HepG2 (cell line): ENCODE measurements at regions not wholly inside any gene's neighbourhood (a gene's known extent, or its start where the extent isn't known, plus 50 kb on each side); places are given as distances from the start of the nearest gene placed in this dataset.

ENCODE experiments used
- ATAC-seq: fragments of 200-7000 bp; cut with Tn5 transposase; 3 replicates; pipeline ENCODE4 v1.9.1; 2020; ENCODE audit warnings: mild to moderate bottlenecking, moderate library complexity
- BruUV-seq: library from RNA; stranded (reverse); fragments of 400-500 nt; replicated peaks from 2 replicates; lab custom pipeline; 2021; lab: Mats Ljungman, UMichigan
- CTCF ChIA-PET: fragments of 300-600 bp; formaldehyde crosslinking; extraction: SDS; loops from one replicate; lab custom pipeline; 2021; ENCODE audit warnings: low total read pairs, inconsistent platforms, low intra/inter-chr PET ratio; lab: Yijun Ruan, JAX
- POLR2A ChIA-PET: fragments of 350-600 bp; sonication (Branson Sonifier 250); formaldehyde crosslinking; loops from one replicate; lab custom pipeline; 2020; ENCODE audit warnings: antibody characterized with exemption, inconsistent platforms; lab: Yijun Ruan, JAX
- DNase-seq: peaks from one replicate; pipeline ENCODE4 v3.0.0-alpha.2; 2015; ENCODE audit warnings: low spot score
- FAIRE-seq: peaks from 3 replicates; lab custom pipeline; 2011; peaks lifted over from hg19 to GRCh38; lab: Jason Lieb, UNC
- H2AFZ ChIP-seq: one replicate; pipeline ENCODE4 v1.6.1; 2011; ENCODE audit warnings: low read length, inconsistent platforms
- H3K27ac ChIP-seq: fragments of 300-600 bp; 3 replicates; pipeline ENCODE4 v1.8.0; 2011; ENCODE audit warnings: mixed run types, mild to moderate bottlenecking, mixed read lengths, low read length, inconsistent platforms; ENCODE audit not compliant: insufficient read depth; ENCODE audit errors: extremely low read length
- H3K27me3 ChIP-seq, 2 experiments: fragments of 200-600 bp in 1 of 2; 2 replicates in 1 of 2; 3 replicates in 1 of 2; pipeline versions ENCODE4 v1.6.0 to v1.8.0; 2011; ENCODE audit warnings: low read length in 2 of 2, mild to moderate bottlenecking in 2 of 2, moderate library complexity in 2 of 2, inconsistent platforms in 1 of 2; ENCODE audit not compliant: insufficient read depth in 2 of 2, control insufficient read depth in 1 of 2
- H3K36me3 ChIP-seq, 2 experiments: fragments of 200-600 bp in 1 of 2; replicated peaks in 1 of 2; 2 replicates in 1 of 2; 3 replicates in 1 of 2; pipeline versions ENCODE4 v1.5.1 to v1.8.0; 2011; ENCODE audit warnings: low read length in 2 of 2, inconsistent platforms in 1 of 2; ENCODE audit not compliant: insufficient read depth in 2 of 2, control insufficient read depth in 1 of 2
- H3K4me1 ChIP-seq: 2 replicates; pipeline ENCODE4 v1.5.1; 2012; ENCODE audit warnings: low read length, inconsistent platforms; ENCODE audit not compliant: insufficient read depth
- H3K4me2 ChIP-seq: 2 replicates; pipeline ENCODE4 v1.6.0; 2011; ENCODE audit warnings: low read depth, low read length, inconsistent platforms
- H3K4me3 ChIP-seq, 3 experiments: fragments of 200-600 bp in 1 of 3; sonication (generic), shearing (Covaris generic) in 1 of 3; replicated peaks in 1 of 3; 2 replicates each; pipeline ENCODE4 v1.5.1; 2011 to 2016; ENCODE audit warnings: low read length in 3 of 3, inconsistent platforms in 2 of 3, low read depth in 2 of 3, mild to moderate bottlenecking in 2 of 3, control low read depth in 1 of 3, mixed read lengths in 1 of 3; ENCODE audit not compliant: insufficient read depth in 1 of 3
- H3K79me2 ChIP-seq: one replicate; pipeline ENCODE4 v1.6.1; 2011; ENCODE audit warnings: low read length, inconsistent platforms; ENCODE audit not compliant: insufficient read depth
- H3K9ac ChIP-seq: 2 replicates; pipeline ENCODE4 v1.6.0; 2011; ENCODE audit warnings: mild to moderate bottlenecking, low read depth, low read length, inconsistent platforms; ENCODE audit not compliant: insufficient read depth
- H3K9me3 ChIP-seq: 2 replicates; pipeline ENCODE4 v1.5.1; 2012; ENCODE audit warnings: mild to moderate bottlenecking, low read length
- H4K20me1 ChIP-seq: 2 replicates; pipeline ENCODE4 v1.6.0; 2011; ENCODE audit warnings: inconsistent platforms, mild to moderate bottlenecking, low read length, moderate library complexity; ENCODE audit not compliant: insufficient read depth
- CBFB ChIP-seq: sonication (generic); formaldehyde crosslinking; IDR thresholded peaks from 2 replicates; pipeline ENCODE4 v1.4.0; 2020; ENCODE audit warnings: missing genetic modification reagents
- FOXK1 ChIP-seq: sonication (generic); formaldehyde crosslinking; IDR thresholded peaks from 2 replicates; pipeline ENCODE4 v1.4.0; 2020; ENCODE audit warnings: low read depth, missing genetic modification reagents, borderline replicate concordance
- FOXO1 ChIP-seq: sonication (generic); formaldehyde crosslinking; IDR thresholded peaks from 2 replicates; pipeline ENCODE4 v1.4.0; 2020; ENCODE audit warnings: missing genetic modification reagents
- GFI1 ChIP-seq: sonication (generic); formaldehyde crosslinking; IDR thresholded peaks from 2 replicates; pipeline ENCODE4 v1.5.0; 2020; ENCODE audit warnings: missing genetic modification reagents, mild to moderate bottlenecking, borderline replicate concordance
- HNF4A ChIP-seq: sonication (generic); formaldehyde crosslinking; IDR thresholded peaks from 2 replicates; pipeline ENCODE4 v1.4.0; 2020; ENCODE audit warnings: missing genetic modification reagents
- HOXA3 ChIP-seq: sonication (generic); formaldehyde crosslinking; IDR thresholded peaks from 2 replicates; pipeline ENCODE4 v1.5.0; 2020; ENCODE audit warnings: missing genetic modification reagents
- PCBP2 ChIP-seq: fragments of 200-400 bp; formaldehyde crosslinking; optimal IDR thresholded peaks from 2 replicates; pipeline ENCODE3; 2018; ENCODE audit warnings: low read length, low read depth; ENCODE audit not compliant: poor library complexity, severe bottlenecking
- TOE1 ChIP-seq: sonication (generic); formaldehyde crosslinking; IDR thresholded peaks from 2 replicates; pipeline ENCODE4 v1.4.0; 2020; ENCODE audit warnings: mild to moderate bottlenecking, missing genetic modification reagents
- ZBTB42 ChIP-seq: sonication (generic); formaldehyde crosslinking; IDR thresholded peaks from 2 replicates; pipeline ENCODE4 v1.5.0; 2020; ENCODE audit warnings: mild to moderate bottlenecking, missing genetic modification reagents
- ZNF124 ChIP-seq: sonication (generic); formaldehyde crosslinking; IDR thresholded peaks from 2 replicates; pipeline ENCODE4 v1.4.0; 2020; ENCODE audit warnings: missing genetic modification reagents
- ZNF317 ChIP-seq: sonication (generic); formaldehyde crosslinking; IDR thresholded peaks from 2 replicates; pipeline ENCODE4 v1.5.0; 2020; ENCODE audit warnings: mild to moderate bottlenecking, missing genetic modification reagents
- ZNF501 ChIP-seq: sonication (generic); formaldehyde crosslinking; IDR thresholded peaks from 2 replicates; pipeline ENCODE4 v1.5.1; 2020; ENCODE audit warnings: mild to moderate bottlenecking, moderate library complexity, missing genetic modification reagents
- WGBS: methylation state at CpG from one replicate; pipeline ENCODE4 v1.1.6; 2017; ENCODE audit warnings: low lambda C conversion rate; 5-methylcytosine and 5-hydroxymethylcytosine counted together
- in situ Hi-C: cut with HindIII; loops from 2 replicates; pipeline ENCODE4 v1.10.0; 2017; ENCODE audit warnings: low pct_unique_long_range_greater_than_20kb; ENCODE audit not compliant: extremely low pct_ligation_motif_present
- intact Hi-C: fragments of 100-400 bp; cut with micrococcal nuclease; formaldehyde crosslinking; loops from one replicate; pipeline ENCODE4 v1.10.0; 2022; ENCODE audit not compliant: unreplicated experiment
- TF ChIP-seq, protein P1 (sequence below): sonication (generic); formaldehyde crosslinking; IDR thresholded peaks from 2 replicates; pipeline ENCODE4 v1.4.0; 2020; ENCODE audit warnings: missing genetic modification reagents
- TF ChIP-seq, protein P2 (sequence below): sonication (generic); formaldehyde crosslinking; conservative IDR thresholded peaks from 2 replicates; pipeline ENCODE4 v1.8.1; 2023; ENCODE audit warnings: missing genetic modification reagents
- TF ChIP-seq, protein P3 (sequence below): sonication (generic); formaldehyde crosslinking; IDR thresholded peaks from 2 replicates; pipeline ENCODE4 v1.8.0; 2022; ENCODE audit warnings: missing genetic modification reagents, low read depth, mild to moderate bottlenecking, borderline replicate concordance
- TF ChIP-seq, protein P4 (sequence below): sonication (generic); formaldehyde crosslinking; IDR thresholded peaks from 2 replicates; pipeline ENCODE4 v1.4.0; 2020; ENCODE audit warnings: missing genetic modification reagents, mild to moderate bottlenecking, borderline replicate concordance

DNA sequence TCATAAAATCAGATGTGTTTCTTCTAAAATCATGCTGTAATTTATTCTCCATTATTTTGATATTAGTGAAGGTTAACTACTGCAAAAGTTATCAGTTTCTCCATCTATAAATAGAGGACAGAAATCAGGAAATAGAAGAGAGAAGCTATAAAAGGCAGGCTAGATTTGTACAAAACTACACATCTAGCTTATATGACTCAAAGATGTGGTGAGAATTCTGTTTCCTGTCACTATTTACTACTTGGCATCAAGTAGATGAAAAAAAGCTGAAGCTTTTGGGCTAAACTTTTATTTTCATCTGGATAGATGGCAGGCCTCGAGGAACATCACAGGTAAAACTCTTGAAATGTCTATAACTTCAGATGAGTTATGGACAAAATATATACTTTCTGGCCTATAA is 49.8 kb upstream of the NAB1 start:
- FAIRE-seq (no peak), DNase-seq (no peak), ATAC-seq (no peak)
- in situ Hi-C loops = no loop called here
- H2AFZ ChIP-seq = no peak overlapping the region
- TF ChIP-seq ZNF124 (CRISPR knock-in tag) = no peak
- TF ChIP-seq ZNF317 (CRISPR knock-in tag) = no peak
- no peak for TF ChIP-seq CBFB (CRISPR knock-in tag)
- TF ChIP-seq, protein P1, sequence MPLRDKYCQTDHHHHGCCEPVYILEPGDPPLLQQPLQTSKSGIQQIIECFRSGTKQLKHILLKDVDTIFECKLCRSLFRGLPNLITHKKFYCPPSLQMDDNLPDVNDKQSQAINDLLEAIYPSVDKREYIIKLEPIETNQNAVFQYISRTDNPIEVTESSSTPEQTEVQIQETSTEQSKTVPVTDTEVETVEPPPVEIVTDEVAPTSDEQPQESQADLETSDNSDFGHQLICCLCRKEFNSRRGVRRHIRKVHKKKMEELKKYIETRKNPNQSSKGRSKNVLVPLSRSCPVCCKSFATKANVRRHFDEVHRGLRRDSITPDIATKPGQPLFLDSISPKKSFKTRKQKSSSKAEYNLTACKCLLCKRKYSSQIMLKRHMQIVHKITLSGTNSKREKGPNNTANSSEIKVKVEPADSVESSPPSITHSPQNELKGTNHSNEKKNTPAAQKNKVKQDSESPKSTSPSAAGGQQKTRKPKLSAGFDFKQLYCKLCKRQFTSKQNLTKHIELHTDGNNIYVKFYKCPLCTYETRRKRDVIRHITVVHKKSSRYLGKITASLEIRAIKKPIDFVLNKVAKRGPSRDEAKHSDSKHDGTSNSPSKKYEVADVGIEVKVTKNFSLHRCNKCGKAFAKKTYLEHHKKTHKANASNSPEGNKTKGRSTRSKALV = no peak
- TF ChIP-seq, protein P2, sequence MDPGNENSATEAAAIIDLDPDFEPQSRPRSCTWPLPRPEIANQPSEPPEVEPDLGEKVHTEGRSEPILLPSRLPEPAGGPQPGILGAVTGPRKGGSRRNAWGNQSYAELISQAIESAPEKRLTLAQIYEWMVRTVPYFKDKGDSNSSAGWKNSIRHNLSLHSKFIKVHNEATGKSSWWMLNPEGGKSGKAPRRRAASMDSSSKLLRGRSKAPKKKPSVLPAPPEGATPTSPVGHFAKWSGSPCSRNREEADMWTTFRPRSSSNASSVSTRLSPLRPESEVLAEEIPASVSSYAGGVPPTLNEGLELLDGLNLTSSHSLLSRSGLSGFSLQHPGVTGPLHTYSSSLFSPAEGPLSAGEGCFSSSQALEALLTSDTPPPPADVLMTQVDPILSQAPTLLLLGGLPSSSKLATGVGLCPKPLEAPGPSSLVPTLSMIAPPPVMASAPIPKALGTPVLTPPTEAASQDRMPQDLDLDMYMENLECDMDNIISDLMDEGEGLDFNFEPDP (CRISPR knock-in tag) = no peak
- TF ChIP-seq GFI1 (CRISPR knock-in tag) = no peak
- no peak for TF ChIP-seq FOXO1 (CRISPR knock-in tag)
- no peak for TF ChIP-seq ZBTB42 (CRISPR knock-in tag)
- TF ChIP-seq TOE1 (CRISPR knock-in tag) = no peak
- TF ChIP-seq, protein P3, sequence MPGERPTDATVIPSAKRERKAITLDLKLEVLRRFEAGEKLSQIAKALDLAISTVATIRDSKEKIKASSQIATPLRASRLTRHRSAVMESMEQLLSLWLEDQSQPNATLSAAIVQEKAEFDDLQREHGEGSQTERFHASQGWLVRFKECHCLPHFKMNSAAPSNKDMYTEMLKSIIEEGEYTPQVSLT (CRISPR knock-in tag) = no peak
- no peak for TF ChIP-seq HNF4A (CRISPR knock-in tag)
- TF ChIP-seq ZNF501 = no peak
- no peak for TF ChIP-seq PCBP2
- no peak for TF ChIP-seq FOXK1
- TF ChIP-seq, protein P4, sequence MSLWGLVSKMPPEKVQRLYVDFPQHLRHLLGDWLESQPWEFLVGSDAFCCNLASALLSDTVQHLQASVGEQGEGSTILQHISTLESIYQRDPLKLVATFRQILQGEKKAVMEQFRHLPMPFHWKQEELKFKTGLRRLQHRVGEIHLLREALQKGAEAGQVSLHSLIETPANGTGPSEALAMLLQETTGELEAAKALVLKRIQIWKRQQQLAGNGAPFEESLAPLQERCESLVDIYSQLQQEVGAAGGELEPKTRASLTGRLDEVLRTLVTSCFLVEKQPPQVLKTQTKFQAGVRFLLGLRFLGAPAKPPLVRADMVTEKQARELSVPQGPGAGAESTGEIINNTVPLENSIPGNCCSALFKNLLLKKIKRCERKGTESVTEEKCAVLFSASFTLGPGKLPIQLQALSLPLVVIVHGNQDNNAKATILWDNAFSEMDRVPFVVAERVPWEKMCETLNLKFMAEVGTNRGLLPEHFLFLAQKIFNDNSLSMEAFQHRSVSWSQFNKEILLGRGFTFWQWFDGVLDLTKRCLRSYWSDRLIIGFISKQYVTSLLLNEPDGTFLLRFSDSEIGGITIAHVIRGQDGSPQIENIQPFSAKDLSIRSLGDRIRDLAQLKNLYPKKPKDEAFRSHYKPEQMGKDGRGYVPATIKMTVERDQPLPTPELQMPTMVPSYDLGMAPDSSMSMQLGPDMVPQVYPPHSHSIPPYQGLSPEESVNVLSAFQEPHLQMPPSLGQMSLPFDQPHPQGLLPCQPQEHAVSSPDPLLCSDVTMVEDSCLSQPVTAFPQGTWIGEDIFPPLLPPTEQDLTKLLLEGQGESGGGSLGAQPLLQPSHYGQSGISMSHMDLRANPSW (CRISPR knock-in tag) = no peak
- TF ChIP-seq HOXA3 = no peak
- no peak overlapping the region for H3K27ac ChIP-seq
- H3K4me2 ChIP-seq = no peak overlapping the region
- ChIA-PET POLR2A (no interaction called here), CTCF (no interaction called here)
- H3K9ac ChIP-seq = no peak overlapping the region
- no TSS peak for BruUV-seq
- H4K20me1 ChIP-seq = no peaks in the 10 kb centered on the region
- H3K27me3 ChIP-seq = peaks cover 0 to 10% of the 10 kb centered on the region in 2 experiments; a peak in 1 of 5 replicates
- H3K4me1 ChIP-seq = no peaks in the 10 kb centered on the region
- H3K79me2 ChIP-seq = no peaks in the 10 kb centered on the region
- H3K36me3 ChIP-seq = no peaks in the 10 kb centered on the region
- intact Hi-C loops = no loop called here
- 4% methylated on average over 1 of the region's 1 CpG for WGBS
- H3K9me3 ChIP-seq = no peaks in the 10 kb centered on the region
- no peak overlapping the region for H3K4me3 ChIP-seq
